Glutamatergic neuron (in vitro differentiated cells): ENCODE measurements at regions not wholly inside any gene's neighbourhood (a gene's known extent, or its start where the extent isn't known, plus 50 kb on each side); places are given as distances from the start of the nearest gene placed in this dataset.

Experiments used
- DNase-seq: peaks from one replicate; pipeline ENCODE4 v3.0.0; 2022
- H3K27ac Mint-ChIP-seq: one replicate; pipeline ENCODE4 v1.8.0; 2020; ENCODE audit warnings: mild to moderate bottlenecking, mixed read lengths, inconsistent platforms; ENCODE audit not compliant: unreplicated experiment
- H3K27me3 Mint-ChIP-seq: one replicate; pipeline ENCODE4 v1.8.0; 2020; ENCODE audit warnings: mild to moderate bottlenecking, moderate library complexity, mixed read lengths, inconsistent platforms; ENCODE audit not compliant: unreplicated experiment
- H3K36me3 Mint-ChIP-seq: one replicate; pipeline ENCODE4 v1.8.0; 2020; ENCODE audit warnings: mild to moderate bottlenecking, mixed read lengths, inconsistent platforms; ENCODE audit not compliant: unreplicated experiment
- H3K4me1 Mint-ChIP-seq: one replicate; pipeline ENCODE4 v1.8.0; 2020; ENCODE audit warnings: mild to moderate bottlenecking, low read depth, mixed read lengths, inconsistent platforms; ENCODE audit not compliant: unreplicated experiment
- H3K4me3 Mint-ChIP-seq: one replicate; pipeline ENCODE4 v1.8.0; 2020; ENCODE audit warnings: mild to moderate bottlenecking, mixed read lengths, inconsistent platforms; ENCODE audit not compliant: unreplicated experiment
- H3K9me3 Mint-ChIP-seq: one replicate; pipeline ENCODE4 v1.8.0; 2020; ENCODE audit warnings: mild to moderate bottlenecking, moderate library complexity, mixed read lengths, inconsistent platforms; ENCODE audit not compliant: unreplicated experiment
- CTCF ChIP-seq: fragments of 200-600 bp; sonication (generic); IDR thresholded peaks from one replicate; pipeline ENCODE4 v1.5.0; 2021; ENCODE audit not compliant: partially characterized antibody, unreplicated experiment

DNA sequence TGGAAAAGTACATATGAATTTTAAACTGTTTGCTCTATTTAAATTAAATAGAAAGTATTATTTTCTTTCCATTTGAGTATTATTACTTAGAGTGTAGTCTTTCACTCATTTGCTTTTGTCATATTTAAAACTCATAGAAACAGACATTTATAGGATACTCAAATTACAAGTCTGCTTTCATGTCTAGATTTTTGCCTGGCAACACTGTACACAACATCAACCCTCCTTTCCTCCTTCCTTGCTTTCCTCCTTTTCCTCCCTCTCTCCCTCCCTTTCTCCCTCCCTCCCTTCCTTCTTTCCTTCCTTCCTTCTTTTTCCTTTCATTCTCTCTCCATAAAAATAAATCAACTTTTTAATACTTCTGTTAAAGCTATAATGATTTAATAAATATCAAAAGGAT, 2361.2 kb downstream of the ARAP2 start:
- no peak for TF ChIP-seq CTCF
- DNase-seq: no peak
- Mint-ChIP-seq H3K36me3 (no peaks in the 10 kb centered on the region), H3K27me3 (no peaks in the 10 kb centered on the region), H3K4me1 (no peaks in the 10 kb centered on the region), H3K27ac (no peak overlapping the region), H3K9me3 (no peaks in the 10 kb centered on the region), H3K4me3 (no peak overlapping the region)

- Mint-ChIP-seq H3K27me3 (no peaks in the 10 kb centered on the region), H3K9me3 (no peaks in the 10 kb centered on the region), H3K27ac (no peak overlapping the region), H3K36me3 (no peaks in the 10 kb centered on the region), H3K4me1 (no peaks in the 10 kb centered on the region), H3K4me3 (no peak overlapping the region)
- no peak for DNase-seq
- no peak for TF ChIP-seq CTCF
These were observed 2358.0 kb downstream of the ARAP2 start for GRCh38 chr4:33886356-33886755.

- no peaks in the 10 kb centered on the region for H3K9me3 Mint-ChIP-seq
- no peak overlapping the region for H3K27ac Mint-ChIP-seq
- H3K36me3 Mint-ChIP-seq: no peaks in the 10 kb centered on the region
- DNase-seq: no peak
- no peak overlapping the region for H3K4me3 Mint-ChIP-seq
- TF ChIP-seq CTCF: no peak
- no peaks in the 10 kb centered on the region for H3K4me1 Mint-ChIP-seq
- H3K27me3 Mint-ChIP-seq: no peaks in the 10 kb centered on the region
These were observed 2353.5 kb downstream of the ARAP2 start for GRCh38 chr4:33890841-33891240.

- Mint-ChIP-seq H3K4me3 (no peak overlapping the region), H3K27me3 (no peaks in the 10 kb centered on the region), H3K9me3 (peaks cover 10% of the 10 kb centered on the region), H3K27ac (no peak overlapping the region), H3K36me3 (peaks cover 20% of the 10 kb centered on the region), H3K4me1 (no peaks in the 10 kb centered on the region)
- DNase-seq: no peak
- no peak for TF ChIP-seq CTCF
These were observed 2332.4 kb downstream of the ARAP2 start for GRCh38 chr4:33911959-33912358.

DNA sequence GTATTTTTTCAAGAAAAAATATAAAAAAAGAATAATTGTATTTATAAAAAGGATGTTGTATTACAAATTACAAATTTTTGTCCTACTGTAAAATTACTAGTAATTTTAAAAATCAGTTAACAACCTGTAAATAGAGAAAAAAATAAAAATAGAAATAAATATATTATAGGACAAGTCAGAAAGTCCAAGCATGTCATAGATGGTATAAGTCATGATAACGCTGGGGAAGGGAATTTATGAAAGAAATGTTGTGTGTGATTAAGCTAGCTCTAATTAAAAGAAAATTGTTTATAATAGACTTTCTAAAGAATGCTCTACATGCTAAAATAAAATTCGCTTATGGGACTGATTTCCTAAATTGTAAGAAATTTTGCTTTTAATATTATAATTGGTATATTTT, 2329.9 kb downstream of the ARAP2 start:
- Mint-ChIP-seq H3K27ac (no peak overlapping the region), H3K4me1 (no peaks in the 10 kb centered on the region), H3K36me3 (peaks cover 21% of the 10 kb centered on the region), H3K4me3 (no peak overlapping the region), H3K9me3 (peaks cover 6% of the 10 kb centered on the region), H3K27me3 (no peaks in the 10 kb centered on the region)
- DNase-seq: no peak
- no peak for TF ChIP-seq CTCF
